HG03558 (cell line): ENCODE measurements at regions not wholly inside any gene's neighbourhood (a gene's known extent, or its start where the extent isn't known, plus 50 kb on each side); places are given as distances from the start of the nearest gene placed in this dataset.

ENCODE experiments used
- ATAC-seq: cut with Tn5 transposase; IDR thresholded peaks from one replicate; pipeline ENCODE4 v1.9.1; 2021; ENCODE audit warnings: moderate number of reproducible peaks; ENCODE audit not compliant: unreplicated experiment; ENCODE audit errors: extremely low read depth

GRCh38 chr5:35369965-35370790, 139.9 kb upstream of the PRLR start:
- ATAC-seq = no peak

- ATAC-seq = no peak
Observed at GRCh38 chr5:35367526-35367925, 137.2 kb upstream of the PRLR start.

- ATAC-seq = no peak
Observed at GRCh38 chr5:35365758-35366157, 135.5 kb upstream of the PRLR start.

GRCh38 chr5:35364350-35364749, 134.1 kb upstream of the PRLR start:
- no peak for ATAC-seq

- no peak for ATAC-seq
Observed at GRCh38 chr5:35363387-35363965, 133.2 kb upstream of the PRLR start.

- no peak for ATAC-seq
Observed at GRCh38 chr5:35362772-35363171, 132.5 kb upstream of the PRLR start.

- ATAC-seq = no peak
Observed at GRCh38 chr5:35360671-35361070, 130.4 kb upstream of the PRLR start.

- ATAC-seq = no peak
Observed at GRCh38 chr5:35359859-35360258, 129.6 kb upstream of the PRLR start.

GRCh38 chr5:35357973-35358372, 127.7 kb upstream of the PRLR start:
- no peak for ATAC-seq

- ATAC-seq = no peak
Observed at GRCh38 chr5:35356725-35357124, 126.4 kb upstream of the PRLR start.

GRCh38 chr5:35354751-35355150, 124.5 kb upstream of the PRLR start:
- no peak for ATAC-seq

GRCh38 chr5:35345222-35345621, 114.9 kb upstream of the PRLR start:
- no peak for ATAC-seq

- no peak for ATAC-seq
Observed at GRCh38 chr5:35342664-35343063, 112.4 kb upstream of the PRLR start.

- no peak for ATAC-seq
Observed at GRCh38 chr5:35341189-35341588, 110.9 kb upstream of the PRLR start.

- ATAC-seq = no peak
Observed at GRCh38 chr5:35339616-35340100, 109.4 kb upstream of the PRLR start.

GRCh38 chr5:35339006-35339405, 108.7 kb upstream of the PRLR start:
- no peak for ATAC-seq

GRCh38 chr5:35338157-35338453, 107.8 kb upstream of the PRLR start:
- ATAC-seq = no peak

- ATAC-seq = no peak
Observed at GRCh38 chr5:35337340-35338156, 107.3 kb upstream of the PRLR start.

- ATAC-seq = no peak
Observed at GRCh38 chr5:35336230-35336629, 105.9 kb upstream of the PRLR start.

GRCh38 chr5:35335752-35336151, 105.5 kb upstream of the PRLR start:
- no peak for ATAC-seq

- no peak for ATAC-seq
Observed at GRCh38 chr5:35333366-35333765, 103.1 kb upstream of the PRLR start.
